ENCODE measurements at regions not wholly inside any gene's neighbourhood (a gene's known extent, or its start where the extent isn't known, plus 50 kb on each side); places are given as distances from the start of the nearest gene placed in this dataset.

DNA sequence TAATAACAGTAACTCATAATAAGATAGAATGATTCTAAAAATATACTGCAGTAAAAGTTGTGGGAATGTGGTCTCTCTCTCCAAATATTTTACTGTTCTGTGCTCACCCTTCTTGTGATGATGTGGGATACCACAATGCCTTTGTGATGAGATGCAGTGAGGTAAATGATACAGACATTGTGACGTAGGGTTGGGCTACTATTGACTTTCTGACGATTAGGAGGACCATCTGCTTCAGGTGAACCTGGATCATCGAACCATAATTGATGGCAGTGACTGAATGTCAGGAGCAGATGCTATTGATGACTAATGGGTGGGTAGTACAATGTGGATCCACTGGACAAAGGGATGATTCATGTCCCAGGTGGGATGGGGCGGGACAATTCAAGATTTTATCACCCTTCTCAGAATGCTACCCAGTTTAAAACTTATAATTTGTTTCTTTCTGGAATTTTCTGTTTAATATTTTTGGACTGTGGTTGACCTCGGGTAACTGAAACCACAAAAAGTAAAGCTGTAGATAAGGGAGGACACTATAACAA is 73.9 kb upstream of the ARMC3 start:
- no peak overlapping the region for H3K4me2 ChIP-seq (ENCODE audit: low read length)
- H3K79me2 ChIP-seq (replicated peaks; ENCODE audit: insufficient read depth, low read length) = no peaks in the 10 kb centered on the region
- no peaks in the 10 kb centered on the region for H3K9me3 ChIP-seq (ENCODE audit: low read length)
- H3K9ac ChIP-seq (ENCODE audit: low read length) = no peak overlapping the region
- TF ChIP-seq RAD21 (conservative IDR thresholded peaks at IDR 0.05) = no peak
- no peak for TF ChIP-seq POLR2AphosphoS5 (IDR thresholded peaks at IDR 0.05)
- TF ChIP-seq MXI1 (conservative IDR thresholded peaks at IDR 0.05; ENCODE audit: poor library complexity, severe bottlenecking) = no peak
- no peak for TF ChIP-seq SMC3 (conservative IDR thresholded peaks at IDR 0.05; ENCODE audit: poor library complexity)
- no peak overlapping the region for H2AFZ ChIP-seq (ENCODE audit: low read depth, low read length)
- no peaks in the 10 kb centered on the region for H3K36me3 ChIP-seq (ENCODE audit: insufficient read depth, low read length)
- no peaks in the 10 kb centered on the region for H3K9me2 ChIP-seq (ENCODE audit: insufficient read depth, low read length)
- no peaks in the 10 kb centered on the region for H4K20me1 ChIP-seq (ENCODE audit: insufficient read depth)
- H3F3A ChIP-seq (ENCODE audit: insufficient read depth, low read length, poor library complexity, severe bottlenecking) = no peaks in the 10 kb centered on the region
- H3K4me3 ChIP-seq (ENCODE audit: low read length) = no peak overlapping the region
- H3K27me3 ChIP-seq (ENCODE audit: insufficient read depth, low read depth, low read length) = no peaks in the 10 kb centered on the region
- H3K27ac ChIP-seq (ENCODE audit: low read length) = no peak overlapping the region

DNA sequence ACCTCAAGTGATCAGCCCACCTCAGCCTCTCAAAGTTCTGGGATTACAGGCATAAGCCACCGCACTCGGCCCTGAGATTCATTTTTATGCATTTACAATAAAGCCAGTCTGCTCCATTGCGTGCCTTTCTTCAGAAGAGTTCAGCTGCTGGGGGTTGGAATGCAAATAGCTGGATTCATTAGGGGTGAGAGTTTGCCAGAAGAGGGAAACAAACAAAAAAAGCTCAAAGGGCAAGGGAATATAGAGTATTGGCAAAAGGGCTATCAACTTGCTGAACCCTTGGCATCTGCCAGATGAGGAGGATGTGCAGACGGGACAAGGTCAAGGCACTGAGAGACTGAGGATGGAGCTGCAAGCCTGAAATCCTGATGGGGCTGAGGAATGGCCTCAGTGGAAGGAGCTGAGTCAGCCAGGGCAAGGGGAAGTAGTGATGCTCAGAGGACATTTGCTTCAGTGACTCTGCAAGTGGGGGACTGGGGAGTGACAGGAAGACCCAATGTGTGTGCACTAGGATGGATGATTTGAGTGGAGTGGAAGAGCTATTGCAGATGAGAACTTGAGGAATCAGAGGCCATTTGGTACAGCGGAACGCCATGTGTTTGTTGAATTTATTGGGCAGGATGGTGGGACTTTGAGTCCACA is 75.0 kb upstream of the ARMC3 start:
- H3F3A ChIP-seq (ENCODE audit: insufficient read depth, low read length, poor library complexity, severe bottlenecking) = no peaks in the 10 kb centered on the region

More for the DNA sequence above, 75.0 kb upstream of the ARMC3 start:
- H3K4me2 ChIP-seq (ENCODE audit: low read length) = no peak overlapping the region
- H3K79me2 ChIP-seq (replicated peaks; ENCODE audit: insufficient read depth, low read length) = no peaks in the 10 kb centered on the region
- no peaks in the 10 kb centered on the region for H3K27me3 ChIP-seq (ENCODE audit: insufficient read depth, low read depth, low read length)
- H3K4me3 ChIP-seq (ENCODE audit: low read length) = no peak overlapping the region
- no peaks in the 10 kb centered on the region for H3K9me3 ChIP-seq (ENCODE audit: low read length)
- TF ChIP-seq RAD21 (conservative IDR thresholded peaks at IDR 0.05) = no peak
- no peak for TF ChIP-seq SMC3 (conservative IDR thresholded peaks at IDR 0.05; ENCODE audit: poor library complexity)
- no peak for TF ChIP-seq EP300 (conservative IDR thresholded peaks at IDR 0.05; ENCODE audit: poor library complexity, severe bottlenecking)
- TF ChIP-seq, protein P1, sequence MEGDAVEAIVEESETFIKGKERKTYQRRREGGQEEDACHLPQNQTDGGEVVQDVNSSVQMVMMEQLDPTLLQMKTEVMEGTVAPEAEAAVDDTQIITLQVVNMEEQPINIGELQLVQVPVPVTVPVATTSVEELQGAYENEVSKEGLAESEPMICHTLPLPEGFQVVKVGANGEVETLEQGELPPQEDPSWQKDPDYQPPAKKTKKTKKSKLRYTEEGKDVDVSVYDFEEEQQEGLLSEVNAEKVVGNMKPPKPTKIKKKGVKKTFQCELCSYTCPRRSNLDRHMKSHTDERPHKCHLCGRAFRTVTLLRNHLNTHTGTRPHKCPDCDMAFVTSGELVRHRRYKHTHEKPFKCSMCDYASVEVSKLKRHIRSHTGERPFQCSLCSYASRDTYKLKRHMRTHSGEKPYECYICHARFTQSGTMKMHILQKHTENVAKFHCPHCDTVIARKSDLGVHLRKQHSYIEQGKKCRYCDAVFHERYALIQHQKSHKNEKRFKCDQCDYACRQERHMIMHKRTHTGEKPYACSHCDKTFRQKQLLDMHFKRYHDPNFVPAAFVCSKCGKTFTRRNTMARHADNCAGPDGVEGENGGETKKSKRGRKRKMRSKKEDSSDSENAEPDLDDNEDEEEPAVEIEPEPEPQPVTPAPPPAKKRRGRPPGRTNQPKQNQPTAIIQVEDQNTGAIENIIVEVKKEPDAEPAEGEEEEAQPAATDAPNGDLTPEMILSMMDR (IDR thresholded peaks at IDR 0.05; ENCODE audit: poor library complexity, severe bottlenecking) = no peak
- no peak for TF ChIP-seq MXI1 (conservative IDR thresholded peaks at IDR 0.05; ENCODE audit: poor library complexity, severe bottlenecking)
- no peak for TF ChIP-seq EZH2 (IDR thresholded peaks at IDR 0.05; ENCODE audit: borderline replicate concordance, insufficient read depth, low read length, poor library complexity, severe bottlenecking)
- TF ChIP-seq, protein P2, sequence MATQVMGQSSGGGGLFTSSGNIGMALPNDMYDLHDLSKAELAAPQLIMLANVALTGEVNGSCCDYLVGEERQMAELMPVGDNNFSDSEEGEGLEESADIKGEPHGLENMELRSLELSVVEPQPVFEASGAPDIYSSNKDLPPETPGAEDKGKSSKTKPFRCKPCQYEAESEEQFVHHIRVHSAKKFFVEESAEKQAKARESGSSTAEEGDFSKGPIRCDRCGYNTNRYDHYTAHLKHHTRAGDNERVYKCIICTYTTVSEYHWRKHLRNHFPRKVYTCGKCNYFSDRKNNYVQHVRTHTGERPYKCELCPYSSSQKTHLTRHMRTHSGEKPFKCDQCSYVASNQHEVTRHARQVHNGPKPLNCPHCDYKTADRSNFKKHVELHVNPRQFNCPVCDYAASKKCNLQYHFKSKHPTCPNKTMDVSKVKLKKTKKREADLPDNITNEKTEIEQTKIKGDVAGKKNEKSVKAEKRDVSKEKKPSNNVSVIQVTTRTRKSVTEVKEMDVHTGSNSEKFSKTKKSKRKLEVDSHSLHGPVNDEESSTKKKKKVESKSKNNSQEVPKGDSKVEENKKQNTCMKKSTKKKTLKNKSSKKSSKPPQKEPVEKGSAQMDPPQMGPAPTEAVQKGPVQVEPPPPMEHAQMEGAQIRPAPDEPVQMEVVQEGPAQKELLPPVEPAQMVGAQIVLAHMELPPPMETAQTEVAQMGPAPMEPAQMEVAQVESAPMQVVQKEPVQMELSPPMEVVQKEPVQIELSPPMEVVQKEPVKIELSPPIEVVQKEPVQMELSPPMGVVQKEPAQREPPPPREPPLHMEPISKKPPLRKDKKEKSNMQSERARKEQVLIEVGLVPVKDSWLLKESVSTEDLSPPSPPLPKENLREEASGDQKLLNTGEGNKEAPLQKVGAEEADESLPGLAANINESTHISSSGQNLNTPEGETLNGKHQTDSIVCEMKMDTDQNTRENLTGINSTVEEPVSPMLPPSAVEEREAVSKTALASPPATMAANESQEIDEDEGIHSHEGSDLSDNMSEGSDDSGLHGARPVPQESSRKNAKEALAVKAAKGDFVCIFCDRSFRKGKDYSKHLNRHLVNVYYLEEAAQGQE (IDR thresholded peaks at IDR 0.05; ENCODE audit: borderline replicate concordance) = no peak
- TF ChIP-seq POLR2AphosphoS5 (IDR thresholded peaks at IDR 0.05) = no peak
- TF ChIP-seq TAF1 (IDR thresholded peaks at IDR 0.05; ENCODE audit: low read depth) = no peak
- H3K36me3 ChIP-seq (ENCODE audit: insufficient read depth, low read length) = no peaks in the 10 kb centered on the region
- no peaks in the 10 kb centered on the region for H4K20me1 ChIP-seq (ENCODE audit: insufficient read depth)
- H3K27ac ChIP-seq (ENCODE audit: low read length) = no peak overlapping the region
- H3K9ac ChIP-seq (ENCODE audit: low read length) = no peak overlapping the region
- H2AFZ ChIP-seq (ENCODE audit: low read depth, low read length) = no peak overlapping the region
- no peaks in the 10 kb centered on the region for H3K9me2 ChIP-seq (ENCODE audit: insufficient read depth, low read length)
